GM19238 (cell line): ENCODE measurements at regions not wholly inside any gene's neighbourhood (a gene's known extent, or its start where the extent isn't known, plus 50 kb on each side); places are given as distances from the start of the nearest gene placed in this dataset.
"Not testable (repeated sequence)": the region's sequence is repeated elsewhere in the genome, so short reads cannot be mapped to it uniquely, and the experiment has no call there.

Source experiments
- DNase-seq: peaks from one replicate; pipeline ENCODE4 v3.0.0; 2011; ENCODE audit warnings: low spot score; ENCODE audit not compliant: insufficient read length

GRCh38 chr1:229856009-229856650 lies 210.9 kb upstream of the GALNT2 start:
- peak; percentile 83 for DNase-seq

GRCh38 chr1:229857585-229857984 lies 209.5 kb upstream of the GALNT2 start:
- DNase-seq: no peak

GRCh38 chr1:229859026-229859425 lies 208.0 kb upstream of the GALNT2 start:
- no peak for DNase-seq

GRCh38 chr1:229860926-229861325 lies 206.1 kb upstream of the GALNT2 start:
- no peak for DNase-seq

- no peak for DNase-seq
Observed at GRCh38 chr1:229862017-229862774, 204.8 kb upstream of the GALNT2 start.

- DNase-seq: no peak
Observed at GRCh38 chr1:229863651-229864545, 203.1 kb upstream of the GALNT2 start.

- no peak for DNase-seq
Observed at GRCh38 chr1:229864686-229865230, 202.3 kb upstream of the GALNT2 start.

GRCh38 chr1:229865321-229865720 lies 201.7 kb upstream of the GALNT2 start:
- DNase-seq: not testable (repeated sequence)

- no peak for DNase-seq
Observed at GRCh38 chr1:229867726-229868125, 199.3 kb upstream of the GALNT2 start.

GRCh38 chr1:229869240-229869639 lies 197.8 kb upstream of the GALNT2 start:
- no peak for DNase-seq

GRCh38 chr1:229869687-229870086 lies 197.4 kb upstream of the GALNT2 start:
- no peak for DNase-seq

- DNase-seq: no peak
Observed at GRCh38 chr1:229870381-229870780, 196.7 kb upstream of the GALNT2 start.

- DNase-seq: no peak
Observed at GRCh38 chr1:229871078-229871676, 195.9 kb upstream of the GALNT2 start.

GRCh38 chr1:229874136-229874535 lies 192.9 kb upstream of the GALNT2 start:
- DNase-seq: no peak

- no peak for DNase-seq
Observed at GRCh38 chr1:229874609-229875008, 192.4 kb upstream of the GALNT2 start.

- DNase-seq: no peak
Observed at GRCh38 chr1:229875086-229875485, 192.0 kb upstream of the GALNT2 start.

GRCh38 chr1:229879746-229880145 lies 187.3 kb upstream of the GALNT2 start:
- no peak for DNase-seq

GRCh38 chr1:229880271-229881170 lies 186.5 kb upstream of the GALNT2 start:
- DNase-seq: no peak

GRCh38 chr1:229882621-229883020 lies 184.4 kb upstream of the GALNT2 start:
- DNase-seq: no peak

GRCh38 chr1:229883504-229884200 lies 183.4 kb upstream of the GALNT2 start:
- DNase-seq: no peak
